ENCODE measurements at regions not wholly inside any gene's neighbourhood (a gene's known extent, or its start where the extent isn't known, plus 50 kb on each side); places are given as distances from the start of the nearest gene placed in this dataset.

- no peaks in the 10 kb centered on the region for H3K36me3 Mint-ChIP-seq (ENCODE audit: low read depth)
- H3K27me3 Mint-ChIP-seq (ENCODE audit: insufficient read depth), result no peaks in the 10 kb centered on the region; the same call in none of the 2 replicates
- H3K27ac Mint-ChIP-seq, result peak overlapping the region; percentile 90
- TF ChIP-seq CTCF (IDR thresholded peaks at IDR 0.05), result no peak
- H3K4me1 Mint-ChIP-seq (ENCODE audit: low read depth), result peaks cover 42% of the 10 kb centered on the region
- DNase-seq, result no peak
- H3K9me3 Mint-ChIP-seq, result no peaks in the 10 kb centered on the region
- peak overlapping the region; percentile 31; the same call in 1 of the 2 replicates for H3K4me3 Mint-ChIP-seq
Observed at GRCh38 chr3:171966533-171967136, 72.7 kb upstream of the FNDC3B start.

GRCh38 chr3:171967137-171967783, 72.1 kb upstream of the FNDC3B start:
- peak overlapping the region; percentile 31 for H3K4me3 Mint-ChIP-seq
- no peaks in the 10 kb centered on the region for H3K36me3 Mint-ChIP-seq (ENCODE audit: low read depth)
- no peaks in the 10 kb centered on the region for H3K9me3 Mint-ChIP-seq
- peaks cover 48% of the 10 kb centered on the region for H3K4me1 Mint-ChIP-seq (ENCODE audit: low read depth)
- H3K27ac Mint-ChIP-seq, result peak overlapping the region; percentile 90
- H3K27me3 Mint-ChIP-seq (ENCODE audit: insufficient read depth), result no peaks in the 10 kb centered on the region; the same call in none of the 2 replicates
- no peak for TF ChIP-seq CTCF (IDR thresholded peaks at IDR 0.05)
- DNase-seq, result peak; percentile 79

- peak overlapping the region; percentile 6; the same call in 1 of the 2 replicates for H3K4me3 Mint-ChIP-seq
- peak; percentile 17 for DNase-seq
- H3K9me3 Mint-ChIP-seq, result no peaks in the 10 kb centered on the region
- no peaks in the 10 kb centered on the region for H3K36me3 Mint-ChIP-seq (ENCODE audit: low read depth)
- no peak for TF ChIP-seq CTCF (IDR thresholded peaks at IDR 0.05)
- no peaks in the 10 kb centered on the region; the same call in none of the 2 replicates for H3K27me3 Mint-ChIP-seq (ENCODE audit: insufficient read depth)
- peaks cover 50% of the 10 kb centered on the region for H3K4me1 Mint-ChIP-seq (ENCODE audit: low read depth)
- peak overlapping the region; percentile 90 for H3K27ac Mint-ChIP-seq
Observed at GRCh38 chr3:171967932-171968678, 71.3 kb upstream of the FNDC3B start.

GRCh38 chr3:171970301-171970788, 69.0 kb upstream of the FNDC3B start:
- Mint-ChIP-seq H3K4me1 (ENCODE audit: low read depth) (peaks cover 50% of the 10 kb centered on the region), H3K4me3 (peak overlapping the region; percentile 49), H3K27me3 (ENCODE audit: insufficient read depth) (no peaks in the 10 kb centered on the region; the same call in none of the 2 replicates), H3K36me3 (ENCODE audit: low read depth) (no peaks in the 10 kb centered on the region), H3K9me3 (no peaks in the 10 kb centered on the region), H3K27ac (peak overlapping the region; percentile 85)
- DNase-seq, result no peak
- no peak for TF ChIP-seq CTCF (IDR thresholded peaks at IDR 0.05)

GRCh38 chr3:171971919-171972514, 67.4 kb upstream of the FNDC3B start:
- H3K27ac Mint-ChIP-seq, result no peak overlapping the region
- no peaks in the 10 kb centered on the region; the same call in none of the 2 replicates for H3K27me3 Mint-ChIP-seq (ENCODE audit: insufficient read depth)
- TF ChIP-seq CTCF (IDR thresholded peaks at IDR 0.05), result no peak
- no peaks in the 10 kb centered on the region for H3K9me3 Mint-ChIP-seq
- H3K4me3 Mint-ChIP-seq, result no peak overlapping the region
- H3K36me3 Mint-ChIP-seq (ENCODE audit: low read depth), result no peaks in the 10 kb centered on the region
- no peak for DNase-seq
- H3K4me1 Mint-ChIP-seq (ENCODE audit: low read depth), result peaks cover 40% of the 10 kb centered on the region
